Trophoblast cell (in vitro differentiated cells and primary cell): ENCODE measurements at regions not wholly inside any gene's neighbourhood (a gene's known extent, or its start where the extent isn't known, plus 50 kb on each side); places are given as distances from the start of the nearest gene placed in this dataset.

Experiments used
- DNase-seq, 2 donors: peaks; one replicate each; pipeline ENCODE4 v3.0.0-alpha.2; 2016
- H2AFZ ChIP-seq: 2 replicates; pipeline ENCODE4 v1.6.1; 2013; ENCODE audit warnings: low read length, moderate library complexity, mild to moderate bottlenecking; ENCODE audit not compliant: insufficient read depth, poor library complexity
- H2AK5ac ChIP-seq: 2 replicates; pipeline ENCODE4 v1.6.1; 2013; ENCODE audit warnings: mild to moderate bottlenecking, low read length
- H2BK120ac ChIP-seq: 2 replicates; pipeline ENCODE4 v1.6.1; 2013; ENCODE audit warnings: low read length, mild to moderate bottlenecking, moderate library complexity; ENCODE audit not compliant: insufficient read depth, poor library complexity
- H2BK12ac ChIP-seq: 2 replicates; pipeline ENCODE4 v1.6.1; 2013; ENCODE audit warnings: mild to moderate bottlenecking, low read length, moderate library complexity
- H2BK5ac ChIP-seq: 2 replicates; pipeline ENCODE4 v1.6.1; 2013; ENCODE audit warnings: low read length, low read depth, moderate library complexity, mild to moderate bottlenecking; ENCODE audit not compliant: poor library complexity
- H3K14ac ChIP-seq: 2 replicates; pipeline ENCODE4 v1.6.1; 2013; ENCODE audit warnings: mild to moderate bottlenecking, low read length
- H3K18ac ChIP-seq: 2 replicates; pipeline ENCODE4 v1.6.1; 2013; ENCODE audit warnings: mild to moderate bottlenecking, low read length
- H3K23ac ChIP-seq: 2 replicates; pipeline ENCODE4 v1.6.1; 2013; ENCODE audit warnings: low read length
- H3K27ac ChIP-seq: 2 replicates; pipeline ENCODE4 v1.5.1; 2013; ENCODE audit warnings: low read depth, mild to moderate bottlenecking, inconsistent platforms, low read length, moderate library complexity
- H3K27me3 ChIP-seq: 2 replicates; pipeline ENCODE4 v1.6.1; 2013; ENCODE audit warnings: inconsistent platforms, mild to moderate bottlenecking, low read length, moderate library complexity; ENCODE audit not compliant: insufficient read depth
- H3K36me3 ChIP-seq, 2 experiments: 1 replicate in 1 of 2; 2 replicates in 1 of 2; pipeline ENCODE4 v1.6.1; 2013; ENCODE audit warnings: low read length in 2 of 2, mild to moderate bottlenecking in 2 of 2, moderate library complexity in 1 of 2; ENCODE audit not compliant: insufficient read depth in 2 of 2, control insufficient read depth in 1 of 2
- H3K4ac ChIP-seq: 2 replicates; pipeline ENCODE4 v1.6.1; 2013; ENCODE audit warnings: low read depth, mild to moderate bottlenecking, low read length, moderate library complexity
- H3K4me1 ChIP-seq, 2 experiments: 1 replicate in 1 of 2; 2 replicates in 1 of 2; pipeline ENCODE4 v1.6.1; 2013; ENCODE audit warnings: low read length in 2 of 2, mild to moderate bottlenecking in 2 of 2, moderate library complexity in 1 of 2; ENCODE audit not compliant: insufficient read depth in 2 of 2, control insufficient read depth in 1 of 2
- H3K4me2 ChIP-seq: 2 replicates; pipeline ENCODE4 v1.6.1; 2013; ENCODE audit warnings: inconsistent platforms, mild to moderate bottlenecking, low read length, moderate library complexity
- H3K4me3 ChIP-seq: 2 replicates; pipeline ENCODE4 v1.5.1; 2013; ENCODE audit warnings: mild to moderate bottlenecking, low read depth, low read length, inconsistent platforms
- H3K79me1 ChIP-seq: one replicate; pipeline ENCODE4 v1.6.1; 2013; ENCODE audit warnings: low read length
- H3K79me2 ChIP-seq: 2 replicates; pipeline ENCODE4 v1.6.1; 2013; ENCODE audit warnings: low read length, mild to moderate bottlenecking; ENCODE audit not compliant: control insufficient read depth, insufficient read depth, poor library complexity
- H3K9ac ChIP-seq: 2 replicates; pipeline ENCODE4 v1.6.1; 2013; ENCODE audit warnings: mild to moderate bottlenecking, low read length
- H3K9me3 ChIP-seq: 2 replicates; pipeline ENCODE4 v1.6.1; 2013; ENCODE audit warnings: low read depth, mild to moderate bottlenecking, control low read depth, inconsistent platforms, low read length; ENCODE audit not compliant: insufficient read depth
- H4K12ac ChIP-seq: 2 replicates; pipeline ENCODE4 v1.6.1; 2013; ENCODE audit warnings: low read depth, mild to moderate bottlenecking, low read length, moderate library complexity
- H4K8ac ChIP-seq: 2 replicates; pipeline ENCODE4 v1.6.1; 2013; ENCODE audit warnings: low read depth, mild to moderate bottlenecking, low read length, moderate library complexity
- H4K91ac ChIP-seq: one replicate; pipeline ENCODE4 v1.6.1; 2013; ENCODE audit warnings: low read depth, mild to moderate bottlenecking, low read length, moderate library complexity
- whole genome bisulfite sequencing: extraction: QIAGEN DNeasy Blood & Tissue Kit; methylation state at CpG from one replicate; pipeline ENCODE4 v1.1.7; 2013; ENCODE audit warnings: missing lambda C conversion rate; ENCODE audit not compliant: insufficient read length, insufficient coverage; ENCODE audit errors: extremely low coverage; 5-methylcytosine and 5-hydroxymethylcytosine counted together

GRCh38 chr19:30102239-30102638 is 160.2 kb downstream of the URI1 start:
- no peak overlapping the region for H3K14ac ChIP-seq
- H2BK5ac ChIP-seq = no peak overlapping the region
- no peak for DNase-seq
- H3K27ac ChIP-seq = no peak overlapping the region
- H3K18ac ChIP-seq = no peak overlapping the region
- no peak overlapping the region for H4K8ac ChIP-seq
- no CpG with 5 or more reads among the region's 6 CpGs for WGBS
- H2BK12ac ChIP-seq = no peak overlapping the region
- H2AFZ ChIP-seq = no peak overlapping the region
- H3K79me1 ChIP-seq = no peaks in the 10 kb centered on the region
- H3K27me3 ChIP-seq = no peaks in the 10 kb centered on the region
- peaks cover 6% of the 10 kb centered on the region for H3K9me3 ChIP-seq
- no peak overlapping the region for H4K91ac ChIP-seq
- no peaks in the 10 kb centered on the region for H3K79me2 ChIP-seq
- H2BK120ac ChIP-seq = no peak overlapping the region
- no peak overlapping the region for H3K4ac ChIP-seq
- no peaks in the 10 kb centered on the region for H3K36me3 ChIP-seq
- H3K23ac ChIP-seq = no peak overlapping the region
- H3K4me2 ChIP-seq = no peak overlapping the region
- H3K4me3 ChIP-seq = no peak overlapping the region
- H3K9ac ChIP-seq = no peak overlapping the region
- no peaks in the 10 kb centered on the region for H3K4me1 ChIP-seq
- no peak overlapping the region for H4K12ac ChIP-seq
- no peak overlapping the region for H2AK5ac ChIP-seq

- no peak overlapping the region for H4K12ac ChIP-seq
- no peak overlapping the region for H2AFZ ChIP-seq
- no peaks in the 10 kb centered on the region for H3K79me1 ChIP-seq
- no peak overlapping the region for H2BK12ac ChIP-seq
- H3K79me2 ChIP-seq = no peaks in the 10 kb centered on the region
- H3K27ac ChIP-seq = no peak overlapping the region
- no peak overlapping the region for H3K9ac ChIP-seq
- WGBS = no CpG with 5 or more reads among the region's 7 CpGs
- H3K9me3 ChIP-seq = peaks cover 6% of the 10 kb centered on the region
- H3K4ac ChIP-seq = no peak overlapping the region
- no peak overlapping the region for H3K14ac ChIP-seq
- H2BK120ac ChIP-seq = no peak overlapping the region
- no peak overlapping the region for H2AK5ac ChIP-seq
- H3K36me3 ChIP-seq = no peaks in the 10 kb centered on the region
- no peak overlapping the region for H3K4me2 ChIP-seq
- no peaks in the 10 kb centered on the region for H3K4me1 ChIP-seq
- H4K91ac ChIP-seq = no peak overlapping the region
- H4K8ac ChIP-seq = no peak overlapping the region
- no peak overlapping the region for H3K23ac ChIP-seq
- no peak overlapping the region for H2BK5ac ChIP-seq
- no peak overlapping the region for H3K18ac ChIP-seq
- no peak for DNase-seq
- H3K4me3 ChIP-seq = no peak overlapping the region
- H3K27me3 ChIP-seq = no peaks in the 10 kb centered on the region
Observed at GRCh38 chr19:30102666-30103065, 160.6 kb downstream of the URI1 start.

- H4K91ac ChIP-seq = no peak overlapping the region
- H2BK5ac ChIP-seq = no peak overlapping the region
- no peaks in the 10 kb centered on the region for H3K36me3 ChIP-seq
- H2AFZ ChIP-seq = no peak overlapping the region
- H4K8ac ChIP-seq = no peak overlapping the region
- H3K9me3 ChIP-seq = peaks cover 6% of the 10 kb centered on the region
- no peak overlapping the region for H2AK5ac ChIP-seq
- H3K4me2 ChIP-seq = no peak overlapping the region
- H3K23ac ChIP-seq = no peak overlapping the region
- no peak overlapping the region for H3K4ac ChIP-seq
- no CpG with 5 or more reads among the region's 7 CpGs for WGBS
- H2BK120ac ChIP-seq = no peak overlapping the region
- no peak overlapping the region for H4K12ac ChIP-seq
- no peaks in the 10 kb centered on the region for H3K79me1 ChIP-seq
- H3K27ac ChIP-seq = no peak overlapping the region
- no peak overlapping the region for H3K4me3 ChIP-seq
- no peak overlapping the region for H2BK12ac ChIP-seq
- no peak for DNase-seq
- H3K9ac ChIP-seq = no peak overlapping the region
- no peaks in the 10 kb centered on the region for H3K27me3 ChIP-seq
- H3K14ac ChIP-seq = no peak overlapping the region
- no peaks in the 10 kb centered on the region for H3K4me1 ChIP-seq
- no peak overlapping the region for H3K18ac ChIP-seq
- H3K79me2 ChIP-seq = no peaks in the 10 kb centered on the region
Observed at GRCh38 chr19:30103981-30104380, 161.9 kb downstream of the URI1 start.

GRCh38 chr19:30105316-30105715 is 163.3 kb downstream of the URI1 start:
- Histone ChIP-seq H3K79me2 (no peaks in the 10 kb centered on the region), H3K23ac (no peak overlapping the region), H3K9ac (no peak overlapping the region), H2AK5ac (no peak overlapping the region), H2AFZ (no peak overlapping the region), H3K4me3 (no peak overlapping the region), H2BK12ac (no peak overlapping the region), H3K4ac (no peak overlapping the region), H4K8ac (no peak overlapping the region), H3K27ac (no peak overlapping the region), H3K4me2 (no peak overlapping the region), H3K18ac (no peak overlapping the region), H3K9me3 (peaks cover 6% of the 10 kb centered on the region), H4K91ac (no peak overlapping the region), H3K36me3 (no peaks in the 10 kb centered on the region), H4K12ac (no peak overlapping the region), H3K14ac (no peak overlapping the region), H3K27me3 (no peaks in the 10 kb centered on the region), H3K4me1 (no peaks in the 10 kb centered on the region), H3K79me1 (no peaks in the 10 kb centered on the region), H2BK5ac (no peak overlapping the region), H2BK120ac (no peak overlapping the region)
- DNase-seq = no peak
- WGBS = no CpG with 5 or more reads among the region's 8 CpGs
